ENCODE measurements at regions not wholly inside any gene's neighbourhood (a gene's known extent, or its start where the extent isn't known, plus 50 kb on each side); places are given as distances from the start of the nearest gene placed in this dataset.

GRCh38 chr7:55305135-55305534 lies 60.0 kb upstream of the LANCL2 start:
- Histone ChIP-seq H2AFZ (ENCODE audit: low read depth, low read length, poor library complexity, severe bottlenecking) (no peak overlapping the region), H3K4me3 (replicated peaks in 1 of 2; ENCODE audit: low read depth in 1 of 2, low read length in 2 of 2) (no peak overlapping the region), H4K20me1 (ENCODE audit: insufficient read depth) (no peaks in the 10 kb centered on the region), H3K9me3 (ENCODE audit: control insufficient read depth in 1 of 2, insufficient read depth in 1 of 2, low read depth in 1 of 2, low read length in 2 of 2) (no peaks in the 10 kb centered on the region), H3K4me1 (ENCODE audit: control insufficient read depth in 1 of 2, insufficient read depth in 2 of 2, low read length in 2 of 2) (no peaks in the 10 kb centered on the region), H3K79me2 (ENCODE audit: insufficient read depth, low read length) (no peaks in the 10 kb centered on the region), H3K4me2 (ENCODE audit: low read length) (no peak overlapping the region), H3K27me3 (ENCODE audit: insufficient read depth, low read length) (peaks cover 20% of the 10 kb centered on the region), H3K36me3 (ENCODE audit: control insufficient read depth in 1 of 2, insufficient read depth in 2 of 2, low read length in 2 of 2) (no peaks in the 10 kb centered on the region), H3K27ac (ENCODE audit: low read depth, low read length) (no peak overlapping the region), H3K9me2 (ENCODE audit: insufficient read depth) (no peaks in the 10 kb centered on the region), H3K9ac (ENCODE audit: low read length) (no peak overlapping the region)
- RAD21 ChIA-PET (ENCODE audit: low non-redundant PET in 1 of 2, low total read pairs in 2 of 2, uncharacterized antibody in 2 of 2, unreplicated experiment in 2 of 2) = no interaction called here
- POLR2A ChIA-PET = no interaction called here
- no TSS peak for BruUV-seq (replicated peaks)
- TF ChIP-seq RAD21 (IDR thresholded peaks at IDR 0.05; ENCODE audit: low read depth) (no peak), JUND (IDR thresholded peaks at IDR 0.05) (no peak), SRF (IDR thresholded peaks at IDR 0.05; ENCODE audit: low read depth) (no peak), ELF1 (IDR thresholded peaks at IDR 0.05; ENCODE audit: borderline replicate concordance, low read depth) (no peak), SIN3A (IDR thresholded peaks at IDR 0.05; ENCODE audit: low read depth) (no peak), POLR2AphosphoS5 (IDR thresholded peaks at IDR 0.05; ENCODE audit: low read depth, low read length) (no peak), SP1 (IDR thresholded peaks at IDR 0.05; ENCODE audit: low read depth) (no peak), ZNF274 (IDR thresholded peaks at IDR 0.05; ENCODE audit: low read depth, low read length) (no peak), ZFX (IDR thresholded peaks at IDR 0.05) (no peak), YY1 (IDR thresholded peaks at IDR 0.05; ENCODE audit: extremely low read depth, insufficient replicate concordance, low read depth, low read length) (no peak), POLR2A (IDR thresholded peaks at IDR 0.05; ENCODE audit: borderline replicate concordance, extremely low read depth, insufficient read depth, insufficient read length) (no peak), EZH2 (IDR thresholded peaks at IDR 0.05) (no peak), EZH2phosphoT487 (IDR thresholded peaks at IDR 0.05; ENCODE audit: borderline replicate concordance) (no peak), FOSL1 (IDR thresholded peaks at IDR 0.05; ENCODE audit: low read depth) (no peak), CEBPB (IDR thresholded peaks at IDR 0.05; ENCODE audit: low read depth) (no peak), CTCF (IDR thresholded peaks at IDR 0.05 in 2 of 3, conservative IDR thresholded peaks at IDR 0.05 in 1 of 3; ENCODE audit: borderline replicate concordance in 1 of 3, insufficient read depth in 1 of 3, low read depth in 2 of 3, low read length in 2 of 3) (no peak), REST (IDR thresholded peaks at IDR 0.05; ENCODE audit: low read depth) (no peak)
- TF ChIP-seq, protein P1, sequence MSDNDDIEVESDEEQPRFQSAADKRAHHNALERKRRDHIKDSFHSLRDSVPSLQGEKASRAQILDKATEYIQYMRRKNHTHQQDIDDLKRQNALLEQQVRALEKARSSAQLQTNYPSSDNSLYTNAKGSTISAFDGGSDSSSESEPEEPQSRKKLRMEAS (IDR thresholded peaks at IDR 0.05) = no peak
- TF ChIP-seq, protein P2, sequence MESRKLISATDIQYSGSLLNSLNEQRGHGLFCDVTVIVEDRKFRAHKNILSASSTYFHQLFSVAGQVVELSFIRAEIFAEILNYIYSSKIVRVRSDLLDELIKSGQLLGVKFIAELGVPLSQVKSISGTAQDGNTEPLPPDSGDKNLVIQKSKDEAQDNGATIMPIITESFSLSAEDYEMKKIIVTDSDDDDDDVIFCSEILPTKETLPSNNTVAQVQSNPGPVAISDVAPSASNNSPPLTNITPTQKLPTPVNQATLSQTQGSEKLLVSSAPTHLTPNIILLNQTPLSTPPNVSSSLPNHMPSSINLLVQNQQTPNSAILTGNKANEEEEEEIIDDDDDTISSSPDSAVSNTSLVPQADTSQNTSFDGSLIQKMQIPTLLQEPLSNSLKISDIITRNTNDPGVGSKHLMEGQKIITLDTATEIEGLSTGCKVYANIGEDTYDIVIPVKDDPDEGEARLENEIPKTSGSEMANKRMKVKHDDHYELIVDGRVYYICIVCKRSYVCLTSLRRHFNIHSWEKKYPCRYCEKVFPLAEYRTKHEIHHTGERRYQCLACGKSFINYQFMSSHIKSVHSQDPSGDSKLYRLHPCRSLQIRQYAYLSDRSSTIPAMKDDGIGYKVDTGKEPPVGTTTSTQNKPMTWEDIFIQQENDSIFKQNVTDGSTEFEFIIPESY (IDR thresholded peaks at IDR 0.05; ENCODE audit: extremely low read depth, insufficient replicate concordance, low read length) = no peak
- intact Hi-C loops (cut with micrococcal nuclease) = no loop called here
- ATAC-seq (no peak), DNase-seq (ENCODE audit: low read depth, low spot score) (no peak)
- CTCF ChIA-PET = no interaction called here
